Fibroblast of the conjunctiva (primary cell): ENCODE measurements at regions not wholly inside any gene's neighbourhood (a gene's known extent, or its start where the extent isn't known, plus 50 kb on each side); places are given as distances from the start of the nearest gene placed in this dataset.

ENCODE experiments used
- DNase-seq: peaks from one replicate; pipeline ENCODE4 v3.0.0-alpha.2; 2010; ENCODE audit warnings: low read depth

DNA sequence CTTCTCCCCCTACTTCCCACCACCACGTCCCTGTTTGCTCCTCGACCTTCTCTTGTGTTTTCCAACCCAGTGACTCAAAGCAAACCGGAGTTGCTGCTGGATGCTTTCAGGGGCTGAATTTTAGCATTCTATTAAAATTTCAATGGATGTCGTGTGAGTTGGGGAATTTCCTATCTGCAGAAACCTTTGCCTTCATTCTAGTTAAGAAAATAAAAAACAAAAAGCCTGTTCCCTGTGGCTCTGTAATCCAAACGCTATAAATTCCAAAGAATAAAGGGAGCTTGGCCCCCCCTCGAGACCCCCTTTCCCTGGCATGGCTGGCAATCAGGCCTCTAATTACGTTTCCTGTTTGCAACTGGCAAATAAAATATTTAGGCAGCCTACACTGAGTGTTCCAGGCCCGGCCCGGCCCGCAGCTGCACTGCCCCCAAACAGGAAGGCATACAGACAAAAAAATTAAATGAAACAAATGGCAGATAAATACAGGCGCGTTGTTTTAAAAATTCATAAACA is 139.4 kb upstream of the PPP1R26 start:
- no peak for DNase-seq

DNA sequence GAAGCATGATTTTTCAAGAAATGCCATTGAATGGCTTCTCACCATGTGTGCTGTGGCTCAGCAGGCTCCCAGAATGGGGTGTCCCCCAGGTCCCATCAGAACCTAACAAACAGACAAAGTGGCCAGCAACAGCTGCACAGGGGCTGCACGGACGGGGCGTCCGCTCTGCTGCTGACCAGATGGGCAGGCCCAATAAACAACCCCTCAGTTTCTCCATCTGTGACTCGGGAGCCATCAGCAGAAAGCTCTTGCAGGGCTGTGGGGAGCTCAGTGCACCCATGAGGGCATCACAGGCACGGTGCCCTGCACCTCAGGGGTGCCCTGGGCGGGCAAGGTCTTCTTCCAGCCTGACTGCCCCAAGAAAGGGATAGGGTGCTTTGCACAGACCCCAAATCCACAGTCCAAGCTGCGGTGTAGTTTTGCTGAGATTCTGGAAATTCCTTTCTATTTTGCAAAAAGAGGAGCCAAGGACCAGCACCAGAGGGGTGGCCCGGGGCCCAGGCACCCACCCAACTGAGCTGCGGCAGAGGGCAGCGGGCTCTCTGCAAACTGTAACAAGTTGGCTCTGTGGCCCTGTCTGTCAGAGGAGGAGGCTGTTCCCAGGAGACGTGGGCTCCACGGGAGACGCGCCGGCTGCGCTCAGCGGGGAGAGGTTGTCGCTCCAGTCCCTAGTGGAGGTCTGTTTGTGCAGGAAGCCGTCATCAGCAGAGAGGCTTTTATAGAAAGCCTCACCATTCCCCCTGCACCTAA is 138.7 kb upstream of the PPP1R26 start:
- DNase-seq = no peak

DNA sequence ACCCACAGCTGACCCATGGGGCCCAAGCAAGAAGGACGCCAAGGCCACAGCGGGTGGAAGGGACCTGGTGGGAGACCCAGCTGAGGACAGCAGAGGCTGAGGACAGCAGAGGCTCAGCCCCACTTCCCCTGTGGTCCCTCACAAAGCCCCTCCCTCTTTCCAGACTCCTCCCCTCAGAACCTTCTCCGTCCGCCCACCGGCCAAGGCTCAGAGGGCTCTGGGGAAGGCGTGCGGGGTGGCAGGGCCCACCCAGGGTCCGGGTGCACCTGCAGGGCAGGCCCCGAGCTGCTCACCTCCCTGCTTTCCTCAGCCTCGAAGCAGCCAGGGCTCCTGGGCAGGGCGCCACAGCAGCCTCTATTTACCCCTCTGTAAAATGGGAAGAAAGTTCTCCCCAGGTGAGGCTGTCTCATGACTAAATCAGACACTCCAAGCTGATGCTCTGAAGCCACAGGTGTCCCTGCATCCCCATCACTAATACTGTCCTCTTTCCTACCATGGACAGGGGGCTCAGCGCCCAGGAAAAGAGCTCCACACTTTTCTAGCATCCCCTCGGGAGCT is 137.9 kb upstream of the PPP1R26 start:
- DNase-seq = no peak

DNA sequence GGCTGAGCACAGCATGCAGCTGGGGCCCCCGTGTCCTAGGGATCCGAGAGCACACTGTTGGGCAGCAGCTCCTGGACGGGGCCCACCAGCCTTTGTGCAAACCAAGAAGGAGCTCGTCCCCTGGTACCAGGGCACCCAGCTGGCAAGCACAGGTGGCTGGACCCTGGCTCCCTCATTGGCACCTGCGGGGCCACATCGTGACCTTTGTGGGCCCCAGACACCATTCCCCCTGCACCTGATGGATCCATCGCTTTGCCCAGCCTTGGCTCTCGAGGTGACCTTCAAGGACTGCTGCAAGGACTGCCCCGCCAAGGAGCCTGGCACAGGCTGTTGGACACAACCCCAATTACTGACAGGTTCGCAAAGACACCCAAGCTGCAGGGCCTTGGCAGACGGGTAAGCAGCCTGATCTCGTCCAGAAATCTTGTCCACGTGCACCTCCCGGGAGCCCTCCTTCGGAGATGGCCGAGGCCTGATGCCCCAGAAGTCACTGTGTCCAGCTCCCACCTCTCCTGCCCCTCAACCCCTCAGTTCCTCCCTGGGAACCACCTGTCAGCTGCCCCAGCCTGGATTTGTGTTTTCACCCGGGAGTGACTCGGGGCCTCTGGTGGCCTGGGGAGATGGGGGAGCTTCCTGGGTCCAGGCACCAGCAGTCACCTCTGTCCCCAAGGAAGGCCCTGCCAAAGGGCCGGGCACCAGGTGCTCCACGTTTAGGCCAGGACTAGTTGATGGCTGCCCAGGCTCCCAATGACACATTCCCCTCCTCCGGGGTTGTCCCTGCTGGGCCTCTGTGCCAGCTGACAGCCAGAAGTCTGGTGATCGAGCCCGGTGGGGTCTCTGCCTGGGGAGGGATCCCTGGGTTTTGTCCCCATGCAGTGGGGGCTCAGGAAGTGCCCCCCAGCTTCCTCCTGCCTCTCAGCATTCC is 137.1 kb upstream of the PPP1R26 start:
- no peak for DNase-seq

DNA sequence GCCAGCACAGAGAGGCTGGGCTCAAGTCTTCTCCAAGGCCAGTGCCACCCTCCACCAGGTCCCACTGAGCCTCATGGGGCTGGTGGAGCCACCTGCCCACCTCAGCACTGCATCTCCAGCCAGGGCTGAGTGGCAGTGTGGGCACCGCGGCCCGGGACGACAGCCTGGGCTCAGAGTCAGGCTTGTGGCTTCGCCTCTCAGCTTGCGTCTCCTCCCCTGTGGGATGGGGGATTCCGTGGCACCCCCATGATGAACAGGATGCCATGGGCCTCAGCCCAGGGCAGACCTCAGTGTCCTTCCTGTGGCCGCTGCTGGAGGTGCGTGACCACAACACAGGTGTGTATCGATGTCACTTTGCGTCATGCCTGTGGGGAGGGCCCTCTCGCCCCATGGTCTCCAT is 136.4 kb upstream of the PPP1R26 start:
- no peak for DNase-seq

DNA sequence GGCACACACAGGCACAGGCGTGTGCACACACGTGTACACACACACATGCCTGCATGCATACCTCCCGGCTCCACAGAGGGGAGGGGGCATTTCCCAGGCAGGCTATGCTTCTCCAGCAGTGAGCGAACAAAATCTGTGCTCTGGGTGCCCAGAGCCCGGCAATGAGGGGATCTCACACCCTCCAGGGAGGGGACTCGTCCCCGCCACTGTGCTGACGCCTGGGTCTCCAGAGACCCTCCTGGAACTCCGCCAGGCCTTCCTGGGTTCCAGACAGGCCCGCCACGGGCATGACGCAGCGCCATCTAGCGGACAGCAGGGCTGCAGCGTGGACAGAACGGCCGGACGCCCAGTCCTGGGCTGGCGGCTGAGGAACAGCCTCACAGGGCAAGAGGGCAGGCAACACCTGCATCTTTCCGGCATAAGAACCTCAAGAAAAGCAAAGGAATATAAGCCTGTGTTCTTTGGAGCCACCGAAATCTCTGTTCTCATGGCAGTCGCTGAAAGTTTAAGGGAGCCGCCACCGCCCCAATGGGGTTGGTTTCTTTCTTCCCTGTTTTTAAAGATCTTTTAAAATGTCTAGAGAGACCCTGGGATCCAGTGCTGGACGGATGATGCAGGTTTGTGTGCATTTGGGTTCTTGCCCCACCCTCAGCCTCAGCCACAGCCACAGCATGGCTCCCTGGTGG is 135.6 kb upstream of the PPP1R26 start:
- peak; percentile 5 for DNase-seq

DNA sequence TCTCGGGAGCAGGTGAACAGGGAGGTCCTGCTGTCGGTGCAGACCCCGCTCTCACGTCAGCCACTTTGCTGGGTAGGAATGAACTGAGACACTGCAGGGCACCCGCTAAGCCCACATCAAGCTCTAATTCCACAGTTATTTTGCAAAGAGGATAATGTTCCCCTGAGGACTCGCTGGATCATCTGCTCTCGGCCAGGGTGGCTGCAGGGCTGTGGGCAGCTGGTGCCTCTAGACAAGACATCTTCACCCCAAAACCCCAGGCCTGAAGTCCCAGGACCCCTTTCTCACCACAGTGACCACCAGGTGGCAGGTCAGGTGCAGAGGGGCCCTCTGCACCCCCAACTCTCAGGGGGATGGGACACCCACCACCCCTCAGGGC is 135.1 kb upstream of the PPP1R26 start:
- no peak for DNase-seq

DNA sequence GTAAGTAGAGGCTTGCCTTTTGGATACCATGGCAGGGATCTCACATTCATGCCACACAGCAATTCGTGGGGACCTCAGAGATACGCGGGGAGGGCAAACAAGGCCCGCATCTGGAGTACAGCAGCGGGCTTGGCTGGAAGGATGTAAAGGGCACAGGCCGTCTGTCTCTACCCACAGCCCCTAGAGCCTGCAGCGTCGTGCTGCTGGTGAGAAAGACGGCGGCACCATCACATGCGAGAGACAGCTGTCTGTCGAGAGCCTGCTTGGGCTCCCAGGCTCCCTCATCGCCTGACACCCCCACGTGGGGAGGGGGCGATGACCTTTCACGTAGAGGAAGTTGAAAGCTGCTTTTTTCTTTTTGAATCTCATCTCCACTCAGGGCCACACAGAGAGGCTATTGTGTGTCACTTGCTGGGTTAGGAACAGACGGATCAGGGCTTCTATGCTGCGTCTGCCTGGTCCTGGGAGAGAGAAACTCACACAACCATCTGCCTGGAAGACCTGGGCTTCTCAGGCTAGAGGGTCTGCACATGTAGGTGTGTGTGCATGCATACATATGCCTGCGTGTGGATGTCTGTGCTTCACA is 134.6 kb upstream of the PPP1R26 start:
- DNase-seq = no peak

DNA sequence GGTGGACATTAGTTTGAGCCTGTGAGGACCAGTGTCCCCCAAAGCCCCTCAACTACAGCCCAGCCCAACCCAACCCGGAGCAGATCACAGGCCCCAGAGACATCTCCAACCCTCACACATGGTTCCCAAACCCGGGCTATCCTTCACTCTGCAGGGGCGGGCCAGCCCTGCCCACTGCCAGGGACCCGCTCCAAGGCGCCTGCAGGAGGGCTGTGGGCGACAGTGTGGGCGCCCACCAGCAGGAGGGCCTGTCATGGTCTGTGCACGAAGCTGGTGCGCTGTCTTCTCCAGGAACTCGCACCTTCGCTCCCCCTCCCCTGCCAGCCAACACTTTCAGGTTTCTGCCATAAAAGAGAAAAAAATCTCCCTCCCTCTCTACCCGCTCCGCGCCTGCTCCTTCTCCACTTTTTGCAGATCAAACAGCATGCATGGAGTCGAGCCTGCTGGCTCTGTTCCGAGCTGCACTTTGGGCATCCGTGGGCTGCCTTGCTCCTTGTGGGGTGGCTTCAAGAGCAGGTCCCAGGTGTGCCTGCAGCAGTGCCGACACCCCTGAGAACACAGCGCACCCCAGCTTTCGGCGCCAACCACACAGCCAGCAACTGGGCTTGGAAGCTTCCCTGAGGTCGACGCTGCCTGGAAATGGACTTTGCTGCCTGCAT is 133.7 kb upstream of the PPP1R26 start:
- DNase-seq = no peak

DNA sequence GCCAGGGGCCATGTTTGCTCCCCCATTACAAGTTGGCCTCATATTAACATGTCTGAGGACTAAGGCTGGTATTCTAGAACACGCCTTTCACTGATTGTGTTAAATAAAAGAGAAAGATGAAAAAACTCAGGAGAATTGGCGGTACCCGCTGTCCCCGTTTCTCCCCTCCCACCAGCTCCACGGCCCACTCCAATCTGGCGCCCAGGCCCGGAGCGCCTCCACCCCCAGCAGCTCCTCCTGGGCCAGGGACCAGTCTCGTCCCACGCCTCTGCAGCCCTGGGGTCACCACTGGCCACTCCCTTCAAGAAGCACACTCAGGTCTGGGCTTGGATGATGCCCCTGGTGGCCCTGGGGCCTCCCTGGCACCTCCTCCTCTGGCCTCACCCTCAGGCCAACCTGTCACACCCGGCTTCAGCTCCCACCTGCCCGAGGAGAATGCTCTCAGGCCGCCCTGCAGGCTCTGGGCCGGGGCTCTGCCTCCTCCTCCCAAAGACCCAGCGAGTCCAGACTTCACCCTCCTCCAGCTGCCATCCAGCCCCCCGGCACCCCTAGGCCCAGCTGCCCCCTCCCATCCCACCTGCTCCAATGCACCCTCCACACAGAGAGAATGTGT is 133.0 kb upstream of the PPP1R26 start:
- DNase-seq = no peak

DNA sequence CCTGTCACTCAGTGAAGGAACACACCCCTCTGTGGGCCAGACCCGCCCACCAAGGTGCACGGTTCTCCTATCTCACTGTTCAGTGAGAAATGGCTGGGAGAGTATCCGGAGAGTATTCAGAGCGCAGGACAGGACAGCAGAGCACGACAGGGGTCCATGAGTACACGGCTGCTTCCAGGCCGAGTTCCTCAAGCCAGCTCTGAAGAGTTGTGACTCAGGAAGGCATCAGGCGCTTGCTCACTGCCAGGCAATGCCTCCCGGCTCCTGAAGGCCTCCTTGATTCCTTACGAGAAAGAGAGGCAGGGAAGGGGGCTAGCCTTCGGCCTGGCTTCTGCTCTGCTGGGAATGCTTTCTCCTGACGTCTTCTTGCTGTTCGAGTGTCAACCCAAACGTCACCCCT is 132.1 kb upstream of the PPP1R26 start:
- no peak for DNase-seq

DNA sequence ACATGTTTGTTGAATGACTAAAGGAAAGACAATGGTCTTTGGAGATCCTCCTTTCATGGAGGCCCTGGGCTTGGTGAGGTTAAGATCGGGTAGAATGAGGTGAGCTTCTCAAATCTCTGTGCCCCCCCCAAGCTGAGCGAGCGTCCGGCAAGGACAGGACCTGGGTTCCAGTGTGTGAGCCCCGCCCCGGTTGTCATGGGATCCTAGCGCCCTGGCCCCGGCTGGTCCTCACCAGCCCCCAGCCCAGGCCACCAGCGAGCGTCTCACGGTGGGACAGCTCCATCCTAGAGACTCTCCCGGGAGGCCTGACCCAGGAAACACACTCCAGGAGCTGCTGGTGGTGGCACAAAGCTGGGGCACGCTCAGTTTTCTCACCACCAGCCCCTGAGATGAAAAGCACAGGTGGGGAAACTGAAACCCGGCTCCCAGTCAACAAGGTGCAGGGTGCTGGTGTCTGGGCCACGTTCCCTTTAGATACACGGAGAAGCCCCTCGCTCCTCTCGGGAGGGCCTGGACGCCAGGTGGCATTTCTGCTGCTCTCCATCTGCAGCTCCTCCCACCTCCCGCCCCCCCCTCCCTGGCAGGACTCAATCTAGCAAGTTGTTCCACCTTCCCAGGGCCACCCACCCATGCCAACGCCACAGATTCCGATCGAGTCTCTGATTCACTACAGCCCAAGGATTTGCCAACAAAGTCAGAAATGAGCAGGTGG is 131.3 kb upstream of the PPP1R26 start:
- no peak for DNase-seq

DNA sequence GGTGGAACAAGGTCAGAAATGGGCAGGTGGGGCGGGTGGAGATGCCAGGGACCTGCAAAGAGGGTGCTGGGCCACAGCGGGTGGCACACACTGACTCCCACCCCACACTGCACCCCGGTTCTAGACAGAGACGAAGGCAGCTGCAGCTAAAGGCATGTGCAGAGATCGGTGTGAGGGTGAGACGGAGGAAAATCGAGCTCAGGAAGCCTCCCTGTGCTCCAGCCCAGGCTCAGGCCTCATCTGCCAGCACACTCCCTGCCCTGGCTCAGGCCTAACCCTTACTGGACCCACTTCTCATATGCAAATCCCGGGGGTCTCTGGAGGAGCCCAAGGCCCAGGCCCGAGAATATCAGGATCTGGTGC is 130.8 kb upstream of the PPP1R26 start:
- DNase-seq = no peak

DNA sequence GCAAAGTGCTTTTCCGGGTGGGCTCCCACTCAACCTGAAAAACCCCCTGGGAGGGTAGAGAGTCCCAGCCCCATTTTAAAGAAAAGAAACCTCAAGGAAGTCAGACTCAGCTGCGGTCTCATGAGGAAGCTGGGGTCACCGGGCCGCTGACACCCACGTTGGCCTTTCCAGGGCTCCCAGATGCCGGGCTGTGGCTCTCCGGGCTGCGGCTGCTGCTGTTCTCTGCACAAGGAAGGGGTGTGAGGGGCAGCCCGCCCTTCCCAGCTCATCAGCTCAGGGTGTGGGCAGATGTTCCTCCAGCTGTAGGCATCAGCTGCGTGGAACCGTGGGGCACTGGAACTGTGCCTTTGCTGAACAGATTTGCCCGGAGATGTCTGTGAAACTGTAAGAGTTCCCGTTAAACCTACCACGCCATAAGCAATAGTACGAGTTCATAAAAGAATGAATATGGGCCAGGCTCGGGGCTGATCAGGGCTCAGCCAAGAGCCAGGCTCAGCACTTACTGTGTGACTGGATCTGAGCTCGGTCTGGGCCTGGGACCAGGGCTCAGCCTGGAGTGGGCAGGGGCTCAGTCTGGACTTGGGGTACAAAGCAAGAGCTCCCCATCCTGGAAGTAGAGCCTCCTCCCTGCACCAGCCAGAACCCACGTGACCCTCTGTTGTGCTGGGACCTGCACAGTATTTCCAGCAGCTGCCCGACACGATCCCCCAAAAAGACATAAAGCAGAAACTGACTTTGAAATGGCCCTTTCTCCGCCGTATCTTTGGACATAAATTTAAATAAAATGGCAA is 130.2 kb upstream of the PPP1R26 start:
- DNase-seq = no peak

DNA sequence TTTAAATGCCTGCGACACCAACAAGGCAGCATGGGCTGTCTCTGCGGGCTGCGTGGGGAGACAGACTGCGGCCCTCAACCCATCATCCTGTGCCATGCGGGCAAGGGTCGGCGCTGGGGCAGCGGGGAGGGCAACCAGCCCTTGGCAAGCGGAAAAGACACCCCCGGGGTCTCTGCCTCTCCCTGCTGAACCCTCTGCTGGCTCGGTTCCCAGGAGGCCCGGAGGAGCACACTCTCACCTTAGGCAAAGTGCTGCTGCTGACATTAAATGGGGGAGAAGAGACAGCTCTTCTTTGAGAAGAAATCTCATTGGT is 129.6 kb upstream of the PPP1R26 start:
- DNase-seq = no peak

DNA sequence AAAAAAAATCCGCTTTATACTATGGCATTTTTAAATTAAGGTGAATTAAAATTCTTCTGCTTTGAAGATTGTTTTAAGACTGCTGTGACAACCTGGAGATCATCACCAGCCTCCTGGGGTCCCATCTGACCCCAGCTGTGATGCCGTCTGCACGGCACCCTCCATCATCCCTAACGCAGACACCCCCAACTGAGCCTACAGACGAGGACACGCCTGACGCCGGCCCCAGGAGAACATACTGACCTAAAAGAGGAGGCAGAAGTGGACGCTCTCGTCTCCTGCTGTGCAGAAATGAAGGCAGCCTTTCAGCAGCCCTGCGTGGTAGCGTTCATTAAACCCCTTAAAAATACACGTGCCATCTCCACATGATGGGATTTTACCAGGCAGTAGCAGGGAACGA is 125.6 kb upstream of the PPP1R26 start:
- DNase-seq = no peak

DNA sequence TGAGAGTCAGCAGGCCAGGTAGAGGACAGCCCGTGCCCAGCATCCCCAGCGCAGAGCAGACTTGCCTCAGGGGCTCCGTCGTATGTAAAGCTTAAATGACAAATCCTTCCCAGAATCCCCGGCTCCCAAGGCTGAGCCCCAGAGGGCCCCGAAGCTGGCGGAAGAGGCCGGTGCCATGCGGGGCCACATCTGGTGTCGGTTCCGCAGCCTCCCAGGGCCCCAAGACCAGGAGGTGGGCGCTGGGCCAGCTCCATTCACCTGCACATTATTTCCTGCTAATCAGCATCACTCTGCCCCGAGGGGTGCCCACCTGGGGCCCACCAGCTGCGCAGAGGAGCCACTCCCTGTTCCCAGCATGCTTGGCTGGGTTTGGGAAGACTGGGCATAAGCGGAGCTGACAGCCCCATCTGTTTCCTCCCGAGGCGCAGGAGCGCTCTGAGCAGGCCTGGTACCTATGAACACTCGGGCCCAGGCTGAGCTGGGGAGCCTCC is 124.0 kb upstream of the PPP1R26 start:
- DNase-seq = no peak

DNA sequence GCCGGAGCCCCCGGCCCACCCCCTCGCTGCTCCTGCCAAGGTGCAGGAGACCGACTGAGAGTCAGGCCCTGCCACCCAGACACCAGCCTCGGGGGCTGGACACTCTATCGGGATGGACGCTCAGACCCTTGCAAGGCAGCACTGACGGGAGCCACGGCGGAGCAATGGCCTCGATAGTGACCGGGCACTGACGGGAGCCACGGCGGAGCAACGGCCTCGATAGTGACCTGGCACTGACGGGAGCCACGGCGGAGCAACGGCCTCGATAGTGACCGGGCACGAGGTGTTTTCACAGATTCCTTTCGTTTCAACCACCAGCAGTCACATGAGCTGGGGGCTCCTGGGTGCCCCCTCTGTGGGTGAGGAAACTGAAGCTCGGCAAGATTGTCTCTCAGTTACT is 123.6 kb upstream of the PPP1R26 start:
- no peak for DNase-seq

DNA sequence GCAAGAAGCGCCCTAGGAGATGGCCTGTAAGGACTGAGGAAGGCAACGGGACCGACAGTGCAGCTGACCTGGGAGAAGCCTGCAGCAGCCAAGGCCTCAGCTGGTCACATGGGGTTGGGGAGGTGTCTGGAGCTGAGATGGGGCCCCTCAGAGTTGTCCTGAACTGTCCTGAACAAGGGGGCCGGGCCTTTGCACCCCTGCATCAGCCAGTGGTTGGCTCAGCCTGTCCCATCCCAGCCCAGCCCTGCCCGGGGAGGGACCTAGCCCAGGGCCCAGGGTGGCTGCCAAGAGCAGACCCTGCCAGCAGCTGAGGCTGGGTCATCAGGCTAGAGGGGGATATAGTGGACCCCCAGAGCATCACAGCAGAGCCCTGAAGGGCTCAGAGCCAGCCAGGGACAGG is 122.8 kb upstream of the PPP1R26 start:
- DNase-seq = no peak
